Thyroid gland (tissue), 4 donors: ENCODE measurements at regions not wholly inside any gene's neighbourhood (a gene's known extent, or its start where the extent isn't known, plus 50 kb on each side); places are given as distances from the start of the nearest gene placed in this dataset.

Experiments
- DNase-seq, 2 donors: peaks; one replicate each; pipeline ENCODE4 v3.0.0-alpha.2; 2019
- H3K27ac ChIP-seq, 3 donors: fragments of 200-600 bp; sonication (generic); 1 replicate in 2 of 3; 2 replicates in 1 of 3; pipeline ENCODE4 v1.5.1; 2016 to 2019; ENCODE audit warnings: mild to moderate bottlenecking in 1 of 3, moderate library complexity in 1 of 3
- H3K27me3 ChIP-seq: fragments of 200-600 bp; sonication (generic); one replicate; pipeline ENCODE4 v1.5.1; 2019
- H3K36me3 ChIP-seq, 2 donors: fragments of 200-600 bp; sonication (generic); one replicate each; pipeline ENCODE4 v1.5.1; 2016 to 2019
- H3K4me1 ChIP-seq, 2 donors: fragments of 200-600 bp; sonication (generic); one replicate each; pipeline ENCODE4 v1.5.1; 2017 to 2019
- H3K4me3 ChIP-seq, 3 donors: fragments of 200-600 bp; sonication (generic); replicated peaks in 1 of 3; 1 replicate in 2 of 3; 2 replicates in 1 of 3; pipeline ENCODE4 v1.5.1; 2016; ENCODE audit warnings: mild to moderate bottlenecking in 1 of 3
- H3K9me3 ChIP-seq: fragments of 200-600 bp; sonication (generic); one replicate; pipeline ENCODE4 v1.5.1; 2017
- POLR2A ChIP-seq, 2 donors: fragments of 450-650 bp; IDR thresholded peaks; one replicate each; pipeline ENCODE4 v1.6.1; 2017; ENCODE audit warnings: antibody characterized with exemption in 2 of 2, mild to moderate bottlenecking in 2 of 2, moderate library complexity in 1 of 2
- WGBS, 2 donors: methylation state at CpG; one replicate each; pipeline ENCODE4 v1.1.5; 2017; 5-methylcytosine and 5-hydroxymethylcytosine counted together
- intact Hi-C: fragments of 100-400 bp; cut with DNase I; formaldehyde crosslinking; loops from one replicate; pipeline ENCODE4 v1.15.1; 2023
- TF ChIP-seq, protein P1 (sequence below), 6 experiments: fragments of 200-600 bp in 3 of 6; fragments of 450-650 bp in 3 of 6; sonication (generic) in 3 of 6; IDR thresholded peaks; one replicate each; pipeline ENCODE4 v1.5.1; 2016 to 2019; ENCODE audit warnings: antibody characterized with exemption in 6 of 6, mild to moderate bottlenecking in 2 of 6, inconsistent platforms in 1 of 6, moderate library complexity in 1 of 6

DNA sequence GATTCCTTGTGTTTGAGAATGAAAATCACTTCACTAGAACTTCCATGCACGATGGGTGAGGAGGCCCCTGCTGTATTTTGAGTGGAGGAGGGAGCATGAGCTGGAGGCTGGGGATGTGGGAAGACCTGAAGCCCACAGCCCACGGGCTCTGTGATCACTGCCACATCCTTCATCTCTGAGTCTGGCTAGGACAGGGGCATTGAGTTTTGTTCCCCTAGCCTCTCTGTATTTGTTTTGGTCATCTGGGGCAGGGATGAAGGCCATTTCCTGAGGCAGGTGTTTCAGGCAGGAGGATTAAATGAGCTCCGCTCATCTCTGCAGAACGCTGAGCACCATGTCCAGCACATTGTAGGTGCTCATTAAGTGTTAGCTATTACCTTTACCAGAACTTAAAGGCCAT lies 293.6 kb downstream of the GLRX3 start:
- Histone ChIP-seq H3K27me3 (no peaks in the 10 kb centered on the region), H3K27ac (no peak overlapping the region), H3K9me3 (no peaks in the 10 kb centered on the region), H3K4me3 (no peak overlapping the region), H3K36me3 (no peaks in the 10 kb centered on the region), H3K4me1 (no peaks in the 10 kb centered on the region)
- no peak for TF ChIP-seq POLR2A (IDR thresholded peaks at IDR 0.05)
- TF ChIP-seq, protein P1, sequence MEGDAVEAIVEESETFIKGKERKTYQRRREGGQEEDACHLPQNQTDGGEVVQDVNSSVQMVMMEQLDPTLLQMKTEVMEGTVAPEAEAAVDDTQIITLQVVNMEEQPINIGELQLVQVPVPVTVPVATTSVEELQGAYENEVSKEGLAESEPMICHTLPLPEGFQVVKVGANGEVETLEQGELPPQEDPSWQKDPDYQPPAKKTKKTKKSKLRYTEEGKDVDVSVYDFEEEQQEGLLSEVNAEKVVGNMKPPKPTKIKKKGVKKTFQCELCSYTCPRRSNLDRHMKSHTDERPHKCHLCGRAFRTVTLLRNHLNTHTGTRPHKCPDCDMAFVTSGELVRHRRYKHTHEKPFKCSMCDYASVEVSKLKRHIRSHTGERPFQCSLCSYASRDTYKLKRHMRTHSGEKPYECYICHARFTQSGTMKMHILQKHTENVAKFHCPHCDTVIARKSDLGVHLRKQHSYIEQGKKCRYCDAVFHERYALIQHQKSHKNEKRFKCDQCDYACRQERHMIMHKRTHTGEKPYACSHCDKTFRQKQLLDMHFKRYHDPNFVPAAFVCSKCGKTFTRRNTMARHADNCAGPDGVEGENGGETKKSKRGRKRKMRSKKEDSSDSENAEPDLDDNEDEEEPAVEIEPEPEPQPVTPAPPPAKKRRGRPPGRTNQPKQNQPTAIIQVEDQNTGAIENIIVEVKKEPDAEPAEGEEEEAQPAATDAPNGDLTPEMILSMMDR (IDR thresholded peaks at IDR 0.05), result no peak
- no peak for DNase-seq
- 61 to 86% methylated on average over 4 of the region's 4 CpGs for WGBS, 2 donors
- intact Hi-C loops, result no loop called here

DNA sequence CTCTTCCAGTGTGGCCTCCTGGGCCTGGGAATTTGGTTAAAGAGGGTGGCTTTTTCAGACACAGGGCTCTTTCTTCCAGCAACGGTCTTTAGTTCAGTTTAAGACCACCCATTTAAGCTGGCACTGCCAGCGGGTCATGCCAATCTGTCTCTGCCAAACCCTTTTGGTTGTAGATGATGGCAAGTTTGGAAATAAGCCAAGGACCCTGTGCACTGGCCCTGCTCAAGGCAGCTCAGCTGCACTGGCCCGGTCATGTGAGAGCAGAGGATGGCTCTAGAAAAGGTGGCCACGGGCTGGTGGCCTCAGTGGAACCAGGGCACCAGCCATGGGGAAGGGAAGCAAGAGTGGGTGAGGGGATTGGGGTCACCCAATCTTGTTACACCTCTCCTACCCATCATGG lies 294.1 kb downstream of the GLRX3 start:
- no peaks in the 10 kb centered on the region for H3K9me3 ChIP-seq
- TF ChIP-seq, protein P1 (IDR thresholded peaks at IDR 0.05), result no peak
- TF ChIP-seq POLR2A (IDR thresholded peaks at IDR 0.05), result no peak
- H3K27ac ChIP-seq, result no peak overlapping the region
- intact Hi-C loops, result no loop called here
- 88 to 89% methylated on average over 4 of the region's 4 CpGs for WGBS, 2 donors
- no peaks in the 10 kb centered on the region for H3K27me3 ChIP-seq
- H3K36me3 ChIP-seq, result no peaks in the 10 kb centered on the region
- DNase-seq, result no peak
- no peak overlapping the region for H3K4me3 ChIP-seq
- H3K4me1 ChIP-seq, result no peaks in the 10 kb centered on the region

DNA sequence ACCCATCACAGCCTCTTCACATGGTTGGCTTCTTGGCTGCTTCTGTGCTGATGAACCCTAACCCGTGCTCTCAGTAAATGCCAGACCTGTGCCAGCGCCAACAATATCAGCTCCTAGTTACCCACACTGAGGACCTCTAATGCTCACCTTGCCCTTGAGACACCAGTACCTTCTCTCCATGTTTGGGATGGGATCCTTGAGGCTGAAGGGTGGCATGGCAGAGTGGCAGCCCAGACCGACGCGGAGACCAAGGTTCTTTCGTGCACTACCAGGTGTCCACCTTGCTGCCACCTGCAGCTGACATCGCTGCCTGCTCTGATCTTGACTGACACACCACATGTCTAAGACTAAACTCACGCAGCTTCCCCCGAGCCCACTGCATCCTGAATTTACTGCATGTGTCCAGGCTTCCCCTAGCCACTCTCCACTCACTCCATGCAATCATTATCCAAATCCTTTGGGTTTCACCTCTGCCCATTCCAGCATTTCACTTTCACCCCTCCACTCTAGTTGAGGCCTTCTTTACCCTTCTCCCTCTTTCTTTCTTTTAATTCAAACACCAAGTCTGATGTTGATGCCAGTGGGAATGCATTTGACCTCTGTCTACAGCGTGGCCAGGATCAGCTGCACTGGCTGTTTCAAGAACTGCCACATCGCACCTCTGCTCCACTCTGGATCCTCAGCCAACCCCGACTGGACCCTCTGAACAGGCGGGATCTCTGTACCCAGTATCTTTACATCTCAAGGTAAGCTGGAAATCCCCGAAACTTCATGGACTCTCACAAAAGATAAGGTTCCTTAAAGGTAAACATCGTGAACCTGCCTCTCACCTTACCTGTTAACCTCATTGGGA lies 294.9 kb downstream of the GLRX3 start:
- no peak for DNase-seq
- Histone ChIP-seq H3K36me3 (no peaks in the 10 kb centered on the region), H3K9me3 (no peaks in the 10 kb centered on the region), H3K4me3 (no peak overlapping the region), H3K4me1 (no peaks in the 10 kb centered on the region), H3K27ac (no peak overlapping the region), H3K27me3 (no peaks in the 10 kb centered on the region)
- intact Hi-C loops, result no loop called here
- TF ChIP-seq, protein P1 (IDR thresholded peaks at IDR 0.05), result no peak
- TF ChIP-seq POLR2A (IDR thresholded peaks at IDR 0.05), result no peak
- 90 to 94% methylated on average over 15 of the region's 15 CpGs for WGBS, 2 donors

DNA sequence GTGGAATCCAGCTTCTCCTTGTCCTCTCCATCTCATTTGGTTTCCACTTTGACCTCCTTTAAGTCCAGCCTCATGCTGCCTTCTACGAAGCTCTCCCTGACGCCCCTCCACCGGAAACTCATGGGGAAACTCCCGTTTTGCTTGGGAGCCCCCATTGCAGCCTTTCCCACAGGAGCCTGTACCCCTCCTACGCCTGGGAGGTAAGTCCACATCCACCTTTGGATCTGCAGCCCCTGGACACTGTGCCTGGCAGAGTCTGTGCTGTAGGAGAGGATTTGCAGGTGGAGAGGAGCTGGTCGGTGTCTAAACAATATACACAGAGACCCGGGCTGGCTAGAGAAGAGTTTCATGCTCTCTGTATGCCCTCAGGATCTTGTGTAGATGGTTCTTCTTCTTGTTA lies 296.1 kb downstream of the GLRX3 start:
- H3K27ac ChIP-seq, result no peak overlapping the region
- intact Hi-C loops, result no loop called here
- no peaks in the 10 kb centered on the region for H3K9me3 ChIP-seq
- H3K36me3 ChIP-seq, result no peaks in the 10 kb centered on the region
- no peak for DNase-seq
- H3K4me3 ChIP-seq, result no peak overlapping the region
- no peaks in the 10 kb centered on the region for H3K4me1 ChIP-seq
- TF ChIP-seq, protein P1 (IDR thresholded peaks at IDR 0.05), result no peak
- TF ChIP-seq POLR2A (IDR thresholded peaks at IDR 0.05), result no peak
- WGBS, 2 donors, result 81 to 90% methylated on average over 7 of the region's 7 CpGs
- H3K27me3 ChIP-seq, result no peaks in the 10 kb centered on the region

DNA sequence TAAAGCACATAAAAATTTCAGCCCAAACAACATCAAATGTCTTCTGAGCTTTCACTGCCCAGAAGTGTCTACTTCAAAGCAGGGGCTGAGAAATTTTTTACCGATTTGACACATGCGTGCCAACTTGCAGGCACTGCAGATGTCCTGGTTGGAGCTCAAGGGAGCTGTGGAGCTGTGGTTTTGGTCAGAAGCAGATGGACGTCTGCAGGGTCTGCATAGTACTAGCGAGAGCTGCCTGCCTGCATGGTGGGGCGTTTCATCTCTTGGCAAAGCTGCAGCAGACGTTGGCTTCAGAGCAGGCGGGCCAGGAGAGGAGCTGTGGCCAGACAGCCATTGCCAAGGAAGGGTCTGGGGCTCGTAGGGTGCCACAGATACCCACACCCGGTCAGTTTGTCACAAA lies 296.7 kb downstream of the GLRX3 start:
- WGBS, 2 donors, result 85 to 86% methylated on average over 5 to 9 of the region's 9 CpGs
- Histone ChIP-seq H3K4me3 (no peak overlapping the region), H3K27me3 (no peaks in the 10 kb centered on the region), H3K36me3 (no peaks in the 10 kb centered on the region), H3K27ac (no peak overlapping the region), H3K4me1 (no peaks in the 10 kb centered on the region), H3K9me3 (no peaks in the 10 kb centered on the region)
- no peak for DNase-seq
- TF ChIP-seq POLR2A (IDR thresholded peaks at IDR 0.05), result no peak
- TF ChIP-seq, protein P1 (IDR thresholded peaks at IDR 0.05), result no peak
- intact Hi-C loops, result no loop called here
